B cell (primary cell): ENCODE measurements at regions not wholly inside any gene's neighbourhood (a gene's known extent, or its start where the extent isn't known, plus 50 kb on each side); places are given as distances from the start of the nearest gene placed in this dataset.

Experiments
- ATAC-seq: fragments of 200-7000 bp; cut with Tn5 transposase; one replicate; pipeline ENCODE4 v1.10.0; 2021; ENCODE audit warnings: low read depth, mild to moderate bottlenecking, moderate number of reproducible peaks, moderate library complexity
- CTCF ChIA-PET: fragments of 350-600 bp; sonication (Branson Sonifier 250); formaldehyde crosslinking; loops from one replicate; lab custom pipeline; 2021; ENCODE audit warnings: antibody characterized with exemption, inconsistent platforms; lab: Charles Lee
- POLR2A ChIA-PET: fragments of 350-600 bp; sonication (Branson Sonifier 250); formaldehyde crosslinking; loops from one replicate; lab custom pipeline; 2021; ENCODE audit warnings: antibody characterized with exemption; lab: Charles Lee
- DNase-seq: peaks from one replicate; pipeline ENCODE4 v3.0.0; 2013
- H2AFZ ChIP-seq: 2 replicates; pipeline ENCODE4 v1.6.1; 2012; ENCODE audit warnings: mild to moderate bottlenecking, low read depth, low read length; ENCODE audit not compliant: insufficient read depth, poor library complexity, severe bottlenecking
- H3K27ac ChIP-seq, 2 donors: 1 replicate in 1 of 2; 2 replicates in 1 of 2; pipeline ENCODE4 v1.5.1; 2012 to 2013; ENCODE audit warnings: low read length in 2 of 2, mild to moderate bottlenecking in 2 of 2, moderate library complexity in 1 of 2
- H3K27me3 ChIP-seq, 4 experiments: fragments of 200-600 bp in 1 of 4; sonication (generic) in 1 of 4; replicated peaks in 1 of 4; 1 replicate in 2 of 4; 2 replicates in 2 of 4; pipeline versions ENCODE4 v1.6.1 to v1.7.0; 2013 to 2016; ENCODE audit warnings: low read length in 3 of 4, mild to moderate bottlenecking in 2 of 4, mixed read lengths in 1 of 4, moderate library complexity in 1 of 4; ENCODE audit not compliant: insufficient read depth in 4 of 4, control insufficient read depth in 3 of 4; ENCODE audit errors: control extremely low read depth in 1 of 4
- H3K36me3 ChIP-seq, 2 experiments: replicated peaks in 1 of 2; 1 replicate in 1 of 2; 2 replicates in 1 of 2; pipeline versions ENCODE4 v1.6.1 to v1.7.1; 2013; ENCODE audit warnings: low read length in 1 of 2; ENCODE audit not compliant: insufficient read depth in 2 of 2, control insufficient read depth in 1 of 2; ENCODE audit errors: control extremely low read depth in 1 of 2, extremely low read depth in 1 of 2
- H3K4me1 ChIP-seq, 2 donors: fragments of 200-600 bp in 1 of 2; sonication (generic) in 1 of 2; 1 replicate in 1 of 2; 2 replicates in 1 of 2; pipeline versions ENCODE4 v1.5.1 to v1.6.1; 2013 to 2017; ENCODE audit warnings: low read length in 2 of 2; ENCODE audit not compliant: control insufficient read depth in 2 of 2, insufficient read depth in 2 of 2
- H3K4me2 ChIP-seq: replicated peaks from 2 replicates; pipeline ENCODE3; 2012; ENCODE audit warnings: mild to moderate bottlenecking, low read depth, low read length; ENCODE audit not compliant: poor library complexity, severe bottlenecking
- H3K4me3 ChIP-seq, 5 experiments: fragments of 200-600 bp in 1 of 5; sonication (generic) in 1 of 5; 1 replicate in 3 of 5; 2 replicates in 2 of 5; pipeline versions ENCODE4 v1.5.1 to v1.7.0; 2011 to 2016; ENCODE audit warnings: low read length in 4 of 5, mild to moderate bottlenecking in 4 of 5, low read depth in 2 of 5, control low read depth in 1 of 5, moderate library complexity in 1 of 5; ENCODE audit not compliant: insufficient read depth in 1 of 5; ENCODE audit errors: control extremely low read depth in 1 of 5, extremely low read depth in 1 of 5
- H3K79me2 ChIP-seq: fragments of 200-600 bp; sonication (generic); one replicate; pipeline ENCODE4 v1.6.0; 2016; ENCODE audit warnings: low read length; ENCODE audit not compliant: control insufficient read depth, insufficient read depth
- H3K9ac ChIP-seq: fragments of 200-600 bp; sonication (generic); 2 replicates; pipeline ENCODE4 v1.6.1; 2017; ENCODE audit warnings: mild to moderate bottlenecking, low read length, moderate library complexity
- H3K9me3 ChIP-seq, 3 donors: one replicate each; pipeline versions ENCODE4 v1.6.1 to v1.7.1; 2013; ENCODE audit warnings: low read length in 2 of 3; ENCODE audit not compliant: control insufficient read depth in 2 of 3, insufficient read depth in 1 of 3; ENCODE audit errors: control extremely low read depth in 1 of 3
- H4K20me1 ChIP-seq: 2 replicates; pipeline ENCODE4 v1.6.0; 2012; ENCODE audit warnings: mild to moderate bottlenecking, low read length; ENCODE audit not compliant: insufficient read depth, control insufficient read depth, poor library complexity, severe bottlenecking
- H3K27ac Mint-ChIP-seq: one replicate; pipeline ENCODE4 v1.8.0; 2021; ENCODE audit warnings: mixed read lengths
- H3K27me3 Mint-ChIP-seq: one replicate; pipeline ENCODE4 v1.8.0; 2021; ENCODE audit warnings: mixed read lengths
- H3K4me1 Mint-ChIP-seq: one replicate; pipeline ENCODE4 v1.8.0; 2021; ENCODE audit warnings: mixed read lengths
- H3K4me3 Mint-ChIP-seq: one replicate; pipeline ENCODE4 v1.8.0; 2021; ENCODE audit warnings: mixed read lengths
- H3K9me3 Mint-ChIP-seq: one replicate; pipeline ENCODE4 v1.8.0; 2022; ENCODE audit warnings: mixed read lengths; ENCODE audit not compliant: insufficient read depth
- CTCF ChIP-seq: fragments of 200-600 bp; IDR thresholded peaks from one replicate; pipeline ENCODE4 v1.8.0; 2022; ENCODE audit warnings: antibody characterized with exemption, mild to moderate bottlenecking
- EZH2 ChIP-seq: IDR thresholded peaks from 2 replicates; pipeline ENCODE4 v1.6.1; 2012; ENCODE audit warnings: borderline replicate concordance, low read depth, mild to moderate bottlenecking, moderate library complexity, low read length; ENCODE audit not compliant: insufficient read depth, poor library complexity, severe bottlenecking
- WGBS: methylation state at CpG from one replicate; pipeline ENCODE4 v1.1.5; 2013; ENCODE audit warnings: missing lambda C conversion rate; ENCODE audit not compliant: insufficient coverage; 5-methylcytosine and 5-hydroxymethylcytosine counted together
- intact Hi-C: fragments of 100-400 bp; cut with micrococcal nuclease; formaldehyde crosslinking; loops from one replicate; pipeline ENCODE4 v1.10.0; 2022

GRCh38 chr12:124490584-124491305 lies 76.7 kb downstream of the NCOR2 start:
- Histone ChIP-seq H4K20me1 (peaks cover 81% of the 10 kb centered on the region), H3K9ac (no peak overlapping the region), H3K9me3 (no peaks in the 10 kb centered on the region), H3K4me1 (peaks cover 26 to 42% of the 10 kb centered on the region in 2 donors), H2AFZ (no peak overlapping the region), H3K79me2 (peaks cover 70% of the 10 kb centered on the region), H3K36me3 (peaks cover 0 to 15% of the 10 kb centered on the region in 2 experiments), H3K27ac (no peak overlapping the region), H3K4me3 (no peak overlapping the region), H3K27me3 (no peaks in the 10 kb centered on the region), H3K4me2 (no peak overlapping the region)
- TF ChIP-seq CTCF, result no peak
- no peak for TF ChIP-seq EZH2
- no peak overlapping the region for H3K27ac Mint-ChIP-seq
- no peak overlapping the region for H3K4me3 Mint-ChIP-seq
- no peak for ATAC-seq
- 96% methylated on average over 14 of the region's 17 CpGs for WGBS
- no peaks in the 10 kb centered on the region for H3K27me3 Mint-ChIP-seq
- DNase-seq, result no peak
- POLR2A ChIA-PET, result no interaction called here
- no peaks in the 10 kb centered on the region for H3K9me3 Mint-ChIP-seq
- H3K4me1 Mint-ChIP-seq, result peaks cover 54% of the 10 kb centered on the region
- intact Hi-C loops, result loop anchor here (10.0 kb wide), 1 partner anchor 64 kb away; no protein-coding TSS in a partner anchor
- CTCF ChIA-PET, result interaction anchor here (0.6 kb wide), 1 partner anchor 138 kb away, joined by 3 read pairs; no protein-coding TSS in a partner anchor

DNA sequence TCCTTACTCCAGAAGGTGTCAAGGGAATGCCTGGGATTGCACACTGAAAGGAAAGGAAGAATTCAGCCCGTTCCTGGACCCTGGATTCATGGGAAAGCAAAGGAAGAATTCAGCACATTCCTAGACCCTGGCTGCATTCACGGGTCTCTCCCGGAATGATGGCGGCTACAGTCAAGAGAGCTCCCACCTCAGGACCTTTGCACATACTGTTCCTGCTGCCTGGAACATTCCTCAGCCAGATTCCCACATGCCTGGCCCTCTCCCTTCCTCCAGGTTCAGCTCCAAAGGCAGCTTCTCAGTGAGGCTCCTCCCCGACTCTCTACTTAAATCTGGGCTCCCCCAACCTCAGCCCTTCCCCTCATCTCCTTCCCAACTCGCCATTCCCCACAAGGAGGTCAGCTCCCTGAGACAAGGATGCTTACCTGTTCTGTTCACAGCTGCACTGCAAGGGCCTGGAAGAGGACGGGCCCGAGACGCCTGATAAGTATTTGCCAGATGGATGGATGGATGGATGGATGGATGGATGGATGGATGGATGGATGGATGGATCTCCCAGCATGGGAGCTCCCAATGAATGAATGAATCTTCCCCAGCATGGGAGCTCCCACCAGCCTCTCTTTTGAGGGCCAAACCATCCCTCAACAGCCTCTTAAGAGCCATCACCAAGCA lies 77.4 kb downstream of the NCOR2 start:
- H3K27me3 ChIP-seq, result no peaks in the 10 kb centered on the region
- POLR2A ChIA-PET, result no interaction called here
- peaks cover 0 to 20% of the 10 kb centered on the region in 2 experiments for H3K36me3 ChIP-seq
- 95% methylated on average over 6 of the region's 9 CpGs for WGBS
- no peak overlapping the region for H3K4me2 ChIP-seq
- ATAC-seq (no peak), DNase-seq (no peak)
- H2AFZ ChIP-seq, result no peak overlapping the region
- no peak for TF ChIP-seq EZH2
- no peak for TF ChIP-seq CTCF
- no peak overlapping the region for H3K4me3 Mint-ChIP-seq
- H3K4me3 ChIP-seq, result no peak overlapping the region
- H3K9me3 Mint-ChIP-seq, result no peaks in the 10 kb centered on the region
- CTCF ChIA-PET, result interaction anchor here (0.6 kb wide), 1 partner anchor 138 kb away, joined by 3 read pairs; no protein-coding TSS in a partner anchor
- H3K79me2 ChIP-seq, result peaks cover 63% of the 10 kb centered on the region
- H3K27ac Mint-ChIP-seq, result no peak overlapping the region
- peaks cover 51% of the 10 kb centered on the region for H3K4me1 Mint-ChIP-seq
- peaks cover 0 to under 1% (median 0%) of the 10 kb centered on the region in 3 donors for H3K9me3 ChIP-seq
- H3K27me3 Mint-ChIP-seq, result no peaks in the 10 kb centered on the region
- H3K9ac ChIP-seq, result no peak overlapping the region
- no peak overlapping the region for H3K27ac ChIP-seq
- intact Hi-C loops, result loop anchor here (10.0 kb wide), 1 partner anchor 65 kb away; no protein-coding TSS in a partner anchor
- peaks cover 26 to 38% of the 10 kb centered on the region in 2 donors for H3K4me1 ChIP-seq
- H4K20me1 ChIP-seq, result peaks cover 75% of the 10 kb centered on the region
